ENCODE measurements at regions not wholly inside any gene's neighbourhood (a gene's known extent, or its start where the extent isn't known, plus 50 kb on each side); places are given as distances from the start of the nearest gene placed in this dataset.
"Not testable (repeated sequence)": the region's sequence is repeated elsewhere in the genome, so short reads cannot be mapped to it uniquely, and the experiment has no call there.

DNA sequence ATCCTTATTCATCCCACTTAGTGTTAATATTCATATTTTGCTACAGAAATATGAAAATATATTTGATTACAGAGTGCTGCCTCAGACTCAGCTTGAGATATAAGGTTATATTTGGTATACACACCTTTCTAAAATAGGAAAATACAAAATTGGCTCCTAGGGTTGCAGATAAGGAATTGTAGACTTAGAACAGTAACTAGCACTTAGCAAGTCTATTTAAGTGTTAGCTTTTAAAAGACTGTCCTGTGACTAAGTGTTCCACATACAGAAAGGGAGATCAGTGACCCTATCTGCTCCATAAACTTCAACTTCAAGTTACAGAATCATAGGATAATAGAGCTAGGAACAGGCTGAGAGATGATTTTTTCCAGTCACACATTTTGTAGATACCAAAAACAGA lies 607.0 kb downstream of the ZNF608 start:
- no peak for DNase-seq

DNA sequence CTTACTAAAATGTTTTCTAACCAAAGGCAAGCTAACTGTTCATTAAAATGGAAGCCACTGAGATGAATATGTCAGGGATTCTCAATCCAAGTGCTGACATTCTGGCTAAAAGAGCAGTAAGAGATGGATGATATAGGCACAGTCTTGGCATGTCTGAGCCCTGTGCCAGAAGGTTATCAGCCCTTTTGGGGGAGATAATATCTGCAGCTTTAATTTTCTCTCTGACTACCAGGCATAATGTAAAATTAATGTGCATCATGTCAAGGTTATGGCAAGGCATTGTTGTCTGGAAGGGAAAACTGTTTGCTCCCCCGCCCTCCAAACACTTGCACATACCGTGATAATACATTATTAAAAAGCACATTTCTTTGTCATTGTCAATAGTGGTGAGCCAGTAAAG lies 609.8 kb downstream of the ZNF608 start:
- no peak for DNase-seq

DNA sequence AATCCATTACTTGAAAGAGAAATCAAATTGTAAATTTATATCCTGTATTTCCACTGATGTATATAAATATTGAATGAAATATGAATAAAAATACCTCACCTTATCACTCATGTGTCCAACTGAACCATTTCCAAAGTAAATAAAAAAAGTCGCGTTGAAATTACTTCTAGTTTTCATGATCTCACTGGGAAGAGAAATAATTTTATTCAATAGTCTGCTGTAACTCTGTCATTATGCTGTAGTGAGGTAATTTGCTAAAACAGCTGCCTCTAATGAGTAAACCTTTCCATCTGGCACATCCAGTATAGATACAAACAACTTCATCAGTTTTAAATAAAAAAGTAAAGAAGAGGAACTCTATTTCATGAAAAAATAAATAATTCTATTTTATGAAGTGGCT lies 611.5 kb downstream of the ZNF608 start:
- no peak for DNase-seq

DNA sequence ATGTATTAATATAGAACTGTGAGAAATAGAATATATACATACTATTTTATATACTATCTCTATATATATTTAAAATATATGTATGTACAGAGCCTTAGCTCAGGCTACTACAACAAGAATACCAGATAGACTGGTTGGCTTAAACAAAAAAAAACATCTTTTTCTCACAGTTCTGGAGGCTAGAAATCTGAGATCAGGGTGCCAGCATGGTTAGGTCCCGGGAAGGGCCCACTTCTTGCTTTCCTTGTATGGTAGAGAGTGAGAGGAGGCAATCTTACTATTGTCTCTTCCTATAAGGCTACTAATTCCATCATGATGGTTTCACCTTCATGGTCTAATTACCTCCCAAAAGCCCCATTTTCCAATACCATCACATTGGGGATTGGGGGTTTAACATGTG lies 613.0 kb downstream of the ZNF608 start:
- no peak for DNase-seq

- no peak for DNase-seq
Measured at GRCh38 chr5:124132843-124133242, 613.6 kb downstream of the ZNF608 start.

DNA sequence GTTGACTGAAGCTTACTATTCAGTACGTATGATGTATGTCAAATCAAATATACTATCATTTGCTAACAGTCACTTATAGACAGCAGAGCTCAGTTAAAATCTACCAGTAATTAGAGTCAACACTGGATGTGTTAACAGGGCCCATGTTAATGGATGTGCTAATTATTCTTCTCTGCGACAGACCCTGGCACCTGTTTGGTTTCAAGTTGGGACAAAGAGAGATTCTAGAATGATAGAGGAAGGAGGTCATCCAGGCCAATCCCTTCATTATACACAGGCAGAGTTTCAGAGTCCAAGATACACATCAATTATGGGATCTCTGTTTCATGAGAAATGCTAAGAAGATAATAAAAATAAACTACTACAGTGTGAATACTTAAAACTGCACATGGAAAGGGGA lies 615.0 kb downstream of the ZNF608 start:
- DNase-seq: no peak

- DNase-seq: peak; percentile 48
Measured at GRCh38 chr5:124130816-124131215, 615.6 kb downstream of the ZNF608 start.

DNA sequence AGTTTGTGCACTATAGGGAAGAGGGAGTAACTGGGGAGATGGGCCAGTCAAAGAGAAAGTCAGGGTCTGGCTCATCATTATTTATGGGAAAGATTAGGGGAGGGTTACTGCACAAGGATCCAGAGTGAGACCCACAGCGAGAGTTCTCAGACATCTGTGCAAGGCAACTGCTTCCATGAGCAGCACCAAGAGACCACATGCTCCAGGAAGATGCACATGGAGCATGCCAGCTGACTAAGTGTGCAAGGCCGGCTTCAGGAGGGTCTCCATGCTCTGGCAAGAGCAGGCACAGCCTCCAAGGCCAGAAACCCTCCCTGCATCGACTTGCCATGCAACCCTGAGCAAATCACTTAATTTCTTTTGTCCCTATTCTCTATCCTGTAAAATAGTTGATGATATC lies 616.9 kb downstream of the CSNK1G3 start:
- no peak for DNase-seq

- DNase-seq: no peak
Measured at GRCh38 chr5:124126504-124127217, 614.7 kb downstream of the CSNK1G3 start.

GRCh38 chr5:124124711-124125229 lies 612.8 kb downstream of the CSNK1G3 start:
- DNase-seq: peak; percentile 69

DNA sequence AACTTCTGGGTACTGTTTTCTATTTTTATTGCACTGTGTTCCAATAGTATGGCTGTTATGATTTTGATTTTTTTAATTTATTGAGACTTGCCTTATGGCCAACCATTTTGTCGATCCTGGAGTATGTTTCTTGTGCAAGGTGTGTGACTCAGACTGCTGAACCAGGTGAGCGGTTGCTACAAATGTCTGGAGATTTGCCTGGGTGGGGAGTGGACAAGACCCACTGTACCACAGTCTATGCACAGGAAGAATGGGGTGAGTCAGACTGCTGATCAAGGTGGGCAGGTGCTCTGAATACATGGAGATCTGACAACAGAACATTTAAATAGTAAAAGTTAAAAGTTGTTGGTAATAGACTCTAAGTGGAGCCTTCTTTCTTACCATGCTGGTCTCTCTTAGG lies 609.2 kb downstream of the CSNK1G3 start:
- no peak for DNase-seq

- DNase-seq: no peak
Measured at GRCh38 chr5:124114911-124115310, 602.9 kb downstream of the CSNK1G3 start.

DNA sequence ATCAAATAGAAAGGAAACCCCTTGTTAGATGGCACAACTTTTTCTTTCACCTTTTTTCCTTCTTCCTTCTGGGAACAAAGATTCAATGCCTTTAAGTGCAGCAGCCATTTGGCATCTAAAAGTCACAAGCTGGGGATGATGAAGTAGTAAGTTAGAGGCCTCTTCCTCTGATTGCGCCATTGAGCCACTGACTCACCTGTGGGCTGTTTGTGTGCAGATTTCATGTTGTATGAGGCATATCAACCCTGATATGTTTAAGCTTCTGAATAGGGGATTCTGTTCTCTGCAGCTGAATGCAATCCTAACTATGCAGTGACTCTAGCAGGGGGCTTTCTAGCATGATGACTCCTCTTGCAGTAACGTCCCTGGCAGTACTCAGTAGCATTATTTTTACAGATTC lies 599.9 kb downstream of the CSNK1G3 start:
- DNase-seq: no peak

DNA sequence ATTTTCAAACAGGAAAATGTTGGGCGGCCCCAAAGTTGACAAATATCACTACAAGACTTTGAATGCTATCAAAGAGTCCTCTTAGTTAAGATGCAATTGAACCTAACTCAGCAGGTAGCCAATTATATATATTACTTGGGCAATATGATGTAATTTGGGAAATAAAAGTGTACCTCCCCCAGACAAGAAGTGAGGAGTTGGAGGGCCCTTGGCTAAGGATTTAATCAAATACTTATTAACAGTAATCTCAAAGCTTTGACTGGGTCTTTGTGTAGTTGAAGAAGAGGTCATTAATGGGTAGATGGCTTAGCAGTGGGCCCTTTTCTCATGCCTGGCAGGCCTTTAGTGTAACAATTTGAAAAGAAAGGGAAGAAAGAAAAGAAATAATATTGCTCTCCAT lies 599.0 kb downstream of the CSNK1G3 start:
- DNase-seq: no peak

- DNase-seq: no peak
Measured at GRCh38 chr5:124105326-124105725, 593.3 kb downstream of the CSNK1G3 start.

DNA sequence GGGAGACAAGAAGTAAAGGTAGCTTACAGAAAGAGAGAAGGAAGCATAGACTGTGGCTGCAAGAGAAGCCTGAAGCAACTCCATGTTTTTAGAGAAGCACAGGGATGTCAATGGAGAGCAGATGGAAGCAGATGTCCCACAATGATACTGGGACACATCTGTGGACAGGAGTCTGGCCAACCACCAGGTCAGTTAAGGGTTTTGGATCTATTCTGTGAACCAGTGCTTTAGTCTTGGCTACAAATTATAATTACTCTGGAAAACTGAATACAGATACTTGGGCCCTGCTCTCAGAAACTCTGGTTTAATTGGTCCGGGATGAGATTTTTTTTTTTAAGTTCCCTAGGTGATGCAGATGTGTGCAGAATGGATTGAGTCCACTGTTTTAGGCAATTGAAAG lies 592.8 kb downstream of the CSNK1G3 start:
- no peak for DNase-seq

DNA sequence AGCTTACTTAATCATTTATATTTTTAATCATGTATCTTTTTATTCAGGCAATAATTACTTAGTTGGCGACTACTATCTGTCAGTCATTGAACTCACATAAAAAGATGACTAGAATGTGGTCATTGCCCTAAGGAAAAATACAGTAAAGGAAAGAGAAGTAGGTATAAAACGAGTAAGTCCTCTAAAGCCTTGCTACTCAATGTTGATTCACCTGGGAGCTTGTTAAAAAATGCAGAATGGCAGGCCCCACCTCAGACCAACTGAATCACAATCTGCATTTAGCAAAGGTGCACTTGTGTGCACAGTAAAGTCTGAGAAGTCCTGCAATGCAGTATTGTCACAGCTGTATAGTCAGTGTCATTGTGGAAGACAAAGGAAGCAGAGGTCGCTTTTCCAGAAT lies 592.4 kb downstream of the CSNK1G3 start:
- no peak for DNase-seq

DNA sequence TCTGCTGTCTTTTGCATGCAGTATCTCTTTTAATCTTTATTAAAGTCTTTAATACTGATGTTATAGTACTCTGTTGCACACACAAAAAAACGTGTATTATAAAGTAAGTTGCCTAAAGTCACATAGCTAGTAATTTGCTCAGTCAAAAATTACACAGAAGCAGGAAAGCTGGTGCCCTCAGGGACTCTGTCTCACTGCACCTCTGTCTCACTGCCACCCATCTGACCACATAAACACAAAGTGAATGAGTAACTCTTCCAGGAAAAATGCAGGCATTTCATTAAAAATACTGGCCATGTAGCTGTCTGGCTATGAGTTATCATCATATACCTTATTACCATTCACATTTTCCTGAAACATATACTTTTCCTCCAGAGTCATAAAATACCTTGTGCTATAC lies 591.7 kb downstream of the CSNK1G3 start:
- no peak for DNase-seq

- DNase-seq: not testable (repeated sequence)
Measured at GRCh38 chr5:124103056-124103455, 591.1 kb downstream of the CSNK1G3 start.

DNA sequence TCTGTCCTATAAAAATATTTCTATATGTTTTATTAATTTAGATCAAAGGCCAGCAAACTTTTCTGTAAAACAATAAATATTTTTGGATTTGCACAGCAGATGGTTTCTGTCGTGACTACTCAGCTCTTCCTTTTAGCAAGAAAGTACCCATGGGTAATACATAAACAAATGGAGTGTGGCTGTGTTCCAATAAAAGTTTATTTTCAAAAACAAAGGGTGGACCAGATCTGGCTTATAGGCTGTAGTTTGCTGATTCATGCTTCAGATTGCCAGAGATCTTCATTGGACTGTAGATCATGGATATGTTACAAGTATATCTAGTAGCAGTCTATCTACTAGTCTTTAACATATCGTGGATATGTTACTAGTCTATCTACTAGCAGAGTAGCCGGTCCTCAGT lies 590.5 kb downstream of the CSNK1G3 start:
- no peak for DNase-seq

DNA sequence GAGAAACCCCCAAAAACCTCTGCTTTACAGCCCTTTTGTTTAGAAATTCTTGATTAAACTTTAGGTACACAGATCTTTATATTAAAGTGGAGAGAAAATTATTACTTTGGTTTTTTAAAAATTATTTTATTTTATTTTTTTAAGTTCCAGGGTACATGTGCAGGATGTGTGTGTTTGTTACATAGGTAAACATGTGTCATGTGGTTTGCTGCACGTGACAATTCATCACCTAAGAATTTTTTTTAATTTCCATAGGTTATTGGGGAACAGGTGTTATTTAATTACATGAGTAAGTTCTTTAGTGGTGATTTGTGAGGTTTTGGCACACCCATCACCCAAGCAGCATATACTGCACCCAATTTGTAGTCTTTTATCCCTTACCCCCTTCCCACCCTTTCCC lies 581.7 kb downstream of the CSNK1G3 start:
- no peak for DNase-seq

DNA sequence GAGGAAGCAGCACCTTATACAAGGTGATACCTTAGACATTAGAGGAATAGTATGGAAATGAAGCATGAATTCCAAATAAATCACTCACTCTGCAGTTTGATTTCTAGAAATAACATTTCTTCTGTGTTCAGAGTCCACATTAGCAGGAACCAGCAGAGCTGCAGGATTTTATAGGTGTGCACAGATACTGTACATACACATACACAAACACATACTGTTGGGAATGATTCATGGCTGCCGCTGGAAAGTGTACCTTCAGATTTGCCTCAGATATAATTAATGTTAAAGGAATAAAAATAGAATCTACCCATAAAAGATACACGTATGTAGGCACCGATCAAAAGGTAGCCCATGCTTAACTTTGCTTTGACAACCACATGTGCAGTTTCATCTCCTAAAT lies 578.1 kb downstream of the CSNK1G3 start:
- DNase-seq: no peak

GRCh38 chr5:124089578-124089977 lies 577.6 kb downstream of the CSNK1G3 start:
- DNase-seq: no peak

GRCh38 chr5:124088289-124089032 lies 576.5 kb downstream of the CSNK1G3 start:
- no peak for DNase-seq

DNA sequence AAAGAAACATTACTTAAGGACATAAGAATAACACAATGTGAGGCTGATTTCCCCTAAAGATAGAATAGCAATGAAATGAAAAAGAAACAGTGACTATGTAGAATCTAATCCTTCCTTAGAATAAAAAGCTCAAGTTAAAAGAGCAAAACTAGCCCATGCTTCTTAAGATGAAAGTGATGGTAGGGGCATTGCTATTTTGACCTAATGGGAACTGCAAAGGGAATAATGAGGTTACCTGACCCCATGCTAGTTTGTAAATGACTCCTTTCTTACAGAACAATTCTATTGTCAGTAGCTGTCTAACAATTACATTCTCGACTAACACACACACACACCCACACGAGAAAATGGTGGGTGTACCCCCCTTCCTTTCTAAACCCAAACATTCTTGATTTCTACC lies 575.8 kb downstream of the CSNK1G3 start:
- no peak for DNase-seq
